Activated naive CD4-positive, alpha-beta T cell treated with anti-CD3 and anti-CD28 coated beads, Interleukin-2, amount 50 U/mL, for 72 hours (primary cell): ENCODE measurements at regions not wholly inside any gene's neighbourhood (a gene's known extent, or its start where the extent isn't known, plus 50 kb on each side); places are given as distances from the start of the nearest gene placed in this dataset.
"Not testable (repeated sequence)": the region's sequence is repeated elsewhere in the genome, so short reads cannot be mapped to it uniquely, and the experiment has no call there.

Source experiments
- ATAC-seq, 2 donors: fragments of 150-1000 bp; cut with Tn5 transposase; 2 replicates each; pipeline ENCODE4 v1.10.0; 2021; ENCODE audit warnings: mild to moderate bottlenecking in 2 of 2, moderate library complexity in 2 of 2
- DNase-seq, 2 donors: peaks; one replicate each; pipeline ENCODE4 v3.0.0; 2021 to 2022; ENCODE audit warnings: low spot score in 2 of 2
- H3K27ac Mint-ChIP-seq, 2 donors: one replicate each; pipeline ENCODE4 v1.8.0; 2022; ENCODE audit warnings: mild to moderate bottlenecking in 2 of 2, mixed read lengths in 2 of 2
- H3K36me3 Mint-ChIP-seq, 2 donors: one replicate each; pipeline ENCODE4 v1.8.0; 2022; ENCODE audit warnings: mixed read lengths in 2 of 2
- H3K9me3 Mint-ChIP-seq, 2 donors: one replicate each; pipeline ENCODE4 v1.8.0; 2022; ENCODE audit warnings: mixed read lengths in 2 of 2

DNA sequence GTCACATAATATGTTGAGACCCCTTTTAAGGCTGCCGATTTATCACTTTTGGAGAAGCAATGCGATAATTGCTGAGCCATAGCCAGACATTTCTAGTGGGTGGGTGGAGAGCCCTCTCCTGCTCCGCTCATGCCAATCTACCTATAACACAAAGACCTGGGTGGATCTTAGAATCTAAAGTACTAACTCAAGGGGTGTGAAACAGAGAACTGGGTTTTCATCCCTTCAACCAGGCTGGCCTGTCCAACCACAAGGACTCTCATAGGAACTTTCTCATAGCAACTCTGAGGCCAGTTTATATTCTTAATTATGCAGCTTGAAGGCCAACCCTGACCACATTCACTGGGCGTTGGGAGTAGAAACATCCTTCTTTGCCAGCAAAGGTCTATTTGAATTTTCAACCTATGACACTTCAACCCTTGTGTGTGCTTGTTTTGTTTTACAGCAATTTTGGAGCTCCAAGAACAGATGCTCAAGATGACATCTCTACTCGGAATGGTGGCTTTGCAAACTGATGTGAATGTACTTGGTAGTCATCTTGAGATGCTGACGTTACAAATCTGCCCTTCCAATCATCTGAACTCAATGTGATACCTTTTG is 1198.2 kb upstream of the AUTS2 start:
- no peak for DNase-seq
- no peak overlapping the region for H3K27ac Mint-ChIP-seq
- no peak for ATAC-seq
- peaks cover 21 to 22% of the 10 kb centered on the region in 2 donors for H3K9me3 Mint-ChIP-seq
- peaks cover 0 to 7% of the 10 kb centered on the region in 2 donors for H3K36me3 Mint-ChIP-seq

DNA sequence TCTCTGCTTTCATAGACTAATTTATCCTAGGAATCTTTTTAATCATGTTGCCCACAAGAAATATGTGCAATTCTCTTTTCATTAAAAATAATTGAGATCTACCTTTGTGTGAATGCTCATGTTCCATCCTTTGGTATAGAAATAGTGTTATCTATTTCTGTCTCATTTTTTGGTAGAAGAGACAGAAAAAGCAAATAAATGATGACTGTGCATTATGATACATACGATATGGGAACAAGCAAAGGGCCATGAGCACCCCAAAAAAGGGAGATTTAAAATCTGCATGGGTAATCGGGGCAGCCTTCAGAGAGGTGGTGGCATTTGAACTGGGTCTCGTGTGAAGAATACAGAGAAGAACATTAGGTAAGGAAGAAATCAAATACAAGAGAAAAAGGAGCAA is 1197.5 kb upstream of the AUTS2 start:
- no peak overlapping the region for H3K27ac Mint-ChIP-seq
- H3K36me3 Mint-ChIP-seq, result peaks cover 0 to 7% of the 10 kb centered on the region in 2 donors
- no peak for ATAC-seq

DNA sequence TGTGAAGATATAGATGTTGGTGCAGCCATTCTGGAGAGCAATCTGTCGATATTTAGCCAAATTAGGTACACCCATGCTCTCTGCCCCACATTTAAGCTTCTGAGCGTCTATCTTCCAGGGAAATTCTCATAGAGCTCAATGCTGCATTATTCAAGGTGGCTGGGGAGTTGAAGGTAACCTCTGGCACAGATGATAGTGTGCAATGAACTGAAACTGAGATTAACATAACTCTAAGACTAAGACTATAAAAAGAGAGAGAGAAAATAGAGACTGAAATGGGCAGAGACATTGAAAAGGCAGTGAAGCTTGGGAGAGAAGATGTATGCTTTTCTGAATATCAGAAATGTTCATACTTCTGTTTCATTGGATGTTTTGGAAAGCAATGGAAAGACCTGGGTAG is 1197.0 kb upstream of the AUTS2 start:
- Mint-ChIP-seq H3K27ac (no peak overlapping the region), H3K9me3 (peaks cover 22 to 27% of the 10 kb centered on the region in 2 donors), H3K36me3 (peaks cover 0 to 7% of the 10 kb centered on the region in 2 donors)
- ATAC-seq (no peak), DNase-seq (no peak)

More for the DNA sequence above, 1197.5 kb upstream of the AUTS2 start:
- peaks cover 22 to 27% of the 10 kb centered on the region in 2 donors for H3K9me3 Mint-ChIP-seq
- no peak for DNase-seq

DNA sequence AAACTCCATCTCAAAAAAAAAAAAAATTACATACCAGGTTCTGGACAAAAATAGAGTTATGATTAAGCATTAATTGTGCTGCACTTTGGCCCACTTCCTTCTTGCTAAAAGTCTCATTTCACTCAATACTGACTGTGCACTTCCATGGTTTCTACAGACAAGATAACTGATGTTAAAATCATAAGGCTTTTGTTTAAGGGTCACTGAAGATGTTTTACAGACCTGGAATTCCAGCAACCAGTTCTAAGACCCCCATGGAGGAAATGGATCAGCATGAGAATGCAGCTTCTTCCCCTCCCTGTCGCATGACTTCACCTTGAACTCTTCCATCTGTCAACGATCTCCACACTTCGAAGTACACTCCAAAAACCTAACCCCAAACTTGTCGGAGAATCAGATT is 1191.8 kb upstream of the AUTS2 start:
- Mint-ChIP-seq H3K27ac (no peak overlapping the region), H3K9me3 (peaks cover 15 to 18% of the 10 kb centered on the region in 2 donors)

DNA sequence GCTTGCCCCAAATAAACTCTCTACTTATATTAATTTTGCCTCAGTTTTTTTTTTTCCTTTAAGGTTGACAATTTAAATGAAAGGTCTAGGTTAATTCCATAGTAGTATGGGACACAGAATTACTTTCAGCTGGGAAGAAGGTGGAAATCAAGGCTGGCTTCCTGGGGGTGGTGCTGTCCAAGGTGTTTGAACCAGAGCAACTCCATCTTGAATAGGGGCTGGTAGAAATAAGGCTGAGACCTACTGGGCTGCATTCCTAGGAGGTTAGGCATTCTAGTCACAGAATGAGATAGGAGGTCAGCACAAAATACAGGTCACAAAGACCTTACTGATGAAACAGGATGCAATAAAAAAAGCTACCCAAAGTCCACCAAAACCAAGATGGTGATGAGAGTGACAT is 1190.8 kb upstream of the AUTS2 start:
- Mint-ChIP-seq H3K27ac (no peak overlapping the region), H3K36me3 (no peaks in the 10 kb centered on the region), H3K9me3 (peaks cover 18 to 21% of the 10 kb centered on the region in 2 donors)
- DNase-seq (no peak), ATAC-seq (no peak)

More for the DNA sequence above, 1191.8 kb upstream of the AUTS2 start:
- no peaks in the 10 kb centered on the region for H3K36me3 Mint-ChIP-seq
- no peak for DNase-seq
- no peak for ATAC-seq

DNA sequence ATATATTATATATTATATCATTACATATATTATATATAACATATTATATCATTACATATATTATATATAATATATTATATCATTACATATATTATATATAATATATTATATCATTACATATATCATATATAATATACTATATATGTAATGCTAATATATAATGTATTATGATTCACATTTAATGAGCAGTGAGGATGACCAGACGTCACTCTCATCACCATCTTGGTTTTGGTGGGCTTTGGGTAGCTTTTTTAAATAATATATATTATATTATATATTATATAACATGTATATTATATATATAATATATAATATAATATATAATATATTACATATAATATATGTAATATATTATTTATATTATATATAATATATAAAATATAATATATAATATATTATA is 1189.4 kb upstream of the AUTS2 start:
- peaks cover 18% of the 10 kb centered on the region in 2 donors for H3K9me3 Mint-ChIP-seq
- no peaks in the 10 kb centered on the region for H3K36me3 Mint-ChIP-seq
- DNase-seq, result no peak
- H3K27ac Mint-ChIP-seq, result no peak overlapping the region
- ATAC-seq, result no peak

DNA sequence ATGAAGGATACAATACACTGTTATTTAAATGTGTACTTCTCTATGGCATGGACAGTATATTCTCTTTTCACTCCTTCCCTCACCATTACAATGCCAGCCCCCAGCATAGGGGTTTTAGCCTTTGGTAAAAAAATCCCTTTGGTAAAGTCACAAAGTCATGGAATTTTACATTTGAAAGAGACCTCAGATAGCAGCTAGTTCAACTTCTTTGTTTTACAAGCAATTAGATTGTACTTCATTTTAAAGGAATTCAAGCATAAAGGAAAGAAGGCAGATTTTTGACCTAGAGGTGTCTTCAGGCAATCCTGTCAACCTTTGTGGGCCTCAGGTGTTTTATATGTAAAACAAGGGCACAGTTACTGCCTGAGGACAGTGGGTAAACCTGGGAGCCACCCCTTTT is 1188.4 kb upstream of the AUTS2 start:
- DNase-seq (no peak), ATAC-seq (peak in 1 of 2 donors; percentile 5)
- Mint-ChIP-seq H3K36me3 (no peaks in the 10 kb centered on the region), H3K27ac (no peak overlapping the region), H3K9me3 (peaks cover 16% of the 10 kb centered on the region in 2 donors)

DNA sequence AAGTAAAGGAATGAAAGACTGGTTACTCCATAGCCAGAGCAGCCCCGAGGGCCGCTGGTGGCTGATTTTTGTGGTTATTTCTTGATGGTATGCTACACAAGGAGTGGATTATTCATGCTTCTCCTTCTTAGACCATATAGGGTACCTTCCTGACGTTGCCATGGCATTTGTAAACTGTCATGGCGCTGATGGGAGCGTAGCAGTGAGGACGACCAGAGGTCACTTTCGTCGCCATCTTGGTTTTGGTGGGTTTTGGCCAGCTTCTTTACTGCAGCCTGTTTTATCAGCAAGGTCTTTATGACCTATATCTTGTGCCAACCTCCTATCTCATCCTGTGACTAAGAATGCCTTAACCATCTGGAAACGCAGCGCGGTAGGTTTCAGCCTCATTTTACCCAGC is 1187.6 kb upstream of the AUTS2 start:
- H3K9me3 Mint-ChIP-seq, result peaks cover 12 to 14% of the 10 kb centered on the region in 2 donors
- DNase-seq, ATAC-seq, H3K27ac Mint-ChIP-seq, H3K36me3 Mint-ChIP-seq: not testable (repeated sequence)

DNA sequence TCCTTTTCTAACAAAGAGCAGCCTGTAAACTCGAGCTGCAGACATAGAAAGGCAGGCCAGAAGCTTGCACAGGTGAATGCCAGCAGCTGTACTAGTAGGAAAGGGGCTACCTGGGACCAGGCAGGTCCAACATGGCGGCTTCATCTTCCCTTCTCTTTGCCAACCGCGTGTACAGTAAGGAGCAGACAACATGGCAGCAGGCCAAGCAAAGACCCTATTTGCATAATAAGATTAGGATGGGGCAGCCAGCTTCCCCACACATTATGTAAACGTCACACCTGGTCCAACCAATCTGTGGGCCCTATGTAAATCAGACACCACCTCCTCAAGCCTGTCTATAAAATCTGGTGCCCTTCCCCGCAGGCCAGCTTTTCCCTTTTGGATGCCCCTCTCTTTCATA is 1186.5 kb upstream of the AUTS2 start:
- no peak for DNase-seq
- no peak for ATAC-seq
- Mint-ChIP-seq H3K36me3 (no peaks in the 10 kb centered on the region), H3K27ac (no peak overlapping the region), H3K9me3 (peaks cover 12% of the 10 kb centered on the region in 2 donors)

DNA sequence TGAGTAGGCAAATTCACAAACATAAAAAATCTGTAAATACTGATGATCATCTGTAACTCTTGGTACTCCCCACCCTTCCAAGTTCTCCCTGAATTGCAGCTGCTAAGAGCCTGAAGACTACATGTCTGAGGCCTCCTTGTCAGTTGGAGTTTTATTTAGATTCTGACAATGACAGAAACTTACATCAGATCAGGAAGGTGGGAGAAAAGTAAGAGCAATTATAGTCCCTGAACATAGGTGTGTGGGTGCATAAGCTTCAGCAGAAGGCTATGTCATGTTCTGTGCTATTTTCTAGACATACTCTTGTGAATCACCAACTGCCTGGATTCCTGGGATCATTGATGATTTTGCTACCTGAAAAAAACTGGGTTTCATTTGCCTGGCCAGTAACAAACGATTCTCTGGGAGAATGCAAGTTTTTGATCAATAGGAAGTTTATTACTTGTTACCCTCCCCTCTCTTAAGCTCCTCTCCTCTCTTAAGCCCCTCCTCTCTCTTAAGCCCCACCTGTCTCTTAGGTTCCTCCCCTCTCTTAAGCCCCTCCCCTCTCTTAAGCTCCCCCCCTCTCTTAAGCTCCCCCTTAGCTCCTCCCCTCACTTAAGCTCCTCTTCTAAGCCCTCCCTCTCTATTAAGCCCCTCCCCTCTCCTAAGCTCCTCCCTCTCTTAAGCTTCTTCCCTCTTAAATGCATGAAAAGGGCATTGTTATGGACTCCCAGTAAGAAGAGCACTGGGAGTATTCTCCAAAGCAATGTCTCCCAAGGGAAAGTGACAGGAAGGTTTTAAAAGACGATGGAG is 1183.4 kb upstream of the AUTS2 start:
- Mint-ChIP-seq H3K36me3 (no peaks in the 10 kb centered on the region), H3K27ac (no peak overlapping the region), H3K9me3 (peaks cover 20 to 23% of the 10 kb centered on the region in 2 donors)
- ATAC-seq (no peak), DNase-seq (no peak)

DNA sequence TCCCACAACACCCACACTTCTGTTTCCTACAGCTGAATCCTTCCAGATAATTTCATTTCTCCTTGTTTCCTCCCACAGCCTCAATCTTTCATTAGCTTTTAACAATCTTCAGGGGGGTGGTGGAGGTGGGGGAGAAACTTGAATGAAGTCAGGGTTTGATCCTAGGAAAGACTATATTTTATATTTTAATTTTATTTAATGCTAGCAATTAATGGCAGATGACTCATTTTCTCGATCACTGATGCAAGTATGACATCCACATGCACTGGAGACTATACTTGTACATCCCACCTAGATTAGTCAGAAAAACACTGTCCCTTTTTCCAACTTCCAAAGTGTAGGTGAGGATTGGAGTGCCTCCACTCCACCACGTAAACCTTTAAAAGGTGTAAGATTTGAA is 1181.3 kb upstream of the AUTS2 start:
- Mint-ChIP-seq H3K9me3 (peaks cover 16 to 23% of the 10 kb centered on the region in 2 donors), H3K27ac (no peak overlapping the region), H3K36me3 (no peaks in the 10 kb centered on the region)
- DNase-seq (no peak), ATAC-seq (no peak)

DNA sequence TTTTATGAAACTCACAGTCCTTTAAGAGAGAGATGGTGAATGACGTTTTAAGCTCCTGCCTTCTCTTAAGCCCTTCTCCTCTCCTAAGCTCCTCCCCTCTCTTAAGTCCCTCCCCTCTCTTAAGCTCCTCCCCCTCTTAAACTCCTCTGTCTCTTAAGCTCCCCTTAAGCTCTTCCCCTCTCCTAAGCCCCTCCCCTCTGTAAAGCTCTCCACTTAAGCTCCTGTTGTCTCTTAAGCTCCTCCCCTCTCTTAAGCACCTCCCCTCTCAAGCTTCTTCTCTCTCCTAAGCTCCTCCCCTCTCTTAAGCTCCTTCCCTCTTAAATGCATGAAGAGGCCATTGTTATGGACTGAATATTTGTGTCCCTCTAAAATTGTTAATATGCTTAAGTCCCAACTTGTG is 1180.6 kb upstream of the AUTS2 start:
- H3K27ac Mint-ChIP-seq, result no peak overlapping the region
- no peak for DNase-seq
- no peak for ATAC-seq
- H3K36me3 Mint-ChIP-seq, result no peaks in the 10 kb centered on the region
- peaks cover 11 to 18% of the 10 kb centered on the region in 2 donors for H3K9me3 Mint-ChIP-seq

DNA sequence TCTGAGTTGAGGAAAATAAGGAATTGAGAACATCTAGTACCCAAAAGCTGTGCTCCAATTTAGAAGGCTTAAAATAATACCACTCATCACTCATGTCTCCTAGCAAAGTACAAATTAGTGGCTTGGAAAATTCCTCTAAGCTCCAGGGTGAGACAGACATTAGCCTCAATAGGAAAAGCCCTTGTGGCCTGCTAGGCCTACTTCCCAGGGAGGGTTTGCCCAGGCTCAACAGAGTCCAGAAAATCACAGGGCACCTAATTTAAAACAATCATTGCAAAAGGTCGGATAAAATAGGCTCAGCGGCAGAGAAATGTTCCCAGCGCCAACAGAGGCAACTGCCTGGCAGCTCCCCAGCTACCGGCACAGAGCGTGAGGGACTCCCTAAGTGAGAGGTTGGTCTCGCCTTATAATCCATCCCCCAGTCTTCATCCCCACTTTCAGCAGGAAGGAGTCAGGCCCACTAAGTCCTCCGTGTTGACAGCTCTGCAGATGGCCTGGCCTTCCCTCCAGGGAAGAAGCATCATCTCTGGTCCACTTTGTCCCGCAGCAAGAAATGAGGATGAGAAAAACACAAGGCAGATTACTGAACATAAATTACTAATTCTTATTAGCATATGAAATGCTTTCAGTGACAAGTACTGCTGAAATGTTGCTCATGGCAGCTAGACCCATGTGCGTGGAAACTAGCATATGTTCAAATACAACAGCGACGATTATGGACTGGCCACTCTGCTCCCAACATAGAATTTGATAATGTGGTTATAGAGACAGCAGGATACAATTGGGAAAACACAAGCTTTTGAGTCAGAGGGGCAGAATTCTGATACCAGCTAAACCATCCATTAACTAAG is 1177.7 kb upstream of the AUTS2 start:
- Mint-ChIP-seq H3K9me3 (peaks cover 14 to 18% of the 10 kb centered on the region in 2 donors), H3K27ac (peak overlapping the region in 1 of 2 donors; percentile 36), H3K36me3 (no peaks in the 10 kb centered on the region)
- ATAC-seq, result no peak
- DNase-seq, result no peak

DNA sequence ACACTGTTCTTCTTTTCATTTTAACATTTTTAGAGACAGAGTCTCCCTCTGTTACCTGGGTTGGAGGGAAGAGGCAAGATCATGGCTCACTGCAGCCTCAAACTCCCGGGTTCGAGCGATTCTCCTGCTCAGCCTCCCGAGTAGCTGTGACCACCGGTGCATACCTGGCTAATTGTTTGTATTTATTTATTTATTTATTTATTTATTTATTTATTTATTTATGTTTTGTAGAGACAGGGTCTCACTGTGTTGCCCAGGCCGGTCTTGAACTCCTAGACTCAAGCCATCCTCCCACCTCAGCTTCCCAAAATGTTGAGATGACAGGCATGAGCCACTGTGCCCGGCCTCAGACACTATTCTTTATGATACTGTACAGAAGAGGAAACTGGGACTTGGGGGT is 1176.6 kb upstream of the AUTS2 start:
- no peaks in the 10 kb centered on the region for H3K36me3 Mint-ChIP-seq
- H3K27ac Mint-ChIP-seq, result no peak overlapping the region
- DNase-seq (no peak), ATAC-seq (no peak)
- H3K9me3 Mint-ChIP-seq, result peaks cover 14 to 18% of the 10 kb centered on the region in 2 donors

DNA sequence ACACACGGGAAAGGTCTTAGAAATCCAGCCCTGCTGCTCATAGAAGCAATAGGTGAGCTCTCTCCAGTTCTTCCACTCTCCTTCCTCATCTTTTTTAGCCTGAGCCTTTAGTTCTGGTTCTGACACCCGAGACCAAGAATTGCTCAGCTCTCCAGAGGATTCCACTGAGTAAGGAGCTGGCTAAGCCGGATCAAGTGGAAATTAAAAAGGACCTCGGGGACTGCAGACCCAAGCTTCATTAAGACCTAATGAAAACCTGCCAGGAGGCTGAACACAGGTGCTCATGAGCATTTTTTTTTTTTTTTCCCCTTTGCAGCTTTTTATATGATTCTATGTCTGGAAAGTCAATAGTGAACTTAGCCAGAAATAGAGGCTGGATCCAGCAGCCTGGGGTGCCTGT is 1176.0 kb upstream of the AUTS2 start:
- Mint-ChIP-seq H3K27ac (no peak overlapping the region), H3K9me3 (peaks cover 16 to 21% of the 10 kb centered on the region in 2 donors), H3K36me3 (peaks cover 0 to 4% of the 10 kb centered on the region in 2 donors)
- ATAC-seq (no peak), DNase-seq (no peak)

DNA sequence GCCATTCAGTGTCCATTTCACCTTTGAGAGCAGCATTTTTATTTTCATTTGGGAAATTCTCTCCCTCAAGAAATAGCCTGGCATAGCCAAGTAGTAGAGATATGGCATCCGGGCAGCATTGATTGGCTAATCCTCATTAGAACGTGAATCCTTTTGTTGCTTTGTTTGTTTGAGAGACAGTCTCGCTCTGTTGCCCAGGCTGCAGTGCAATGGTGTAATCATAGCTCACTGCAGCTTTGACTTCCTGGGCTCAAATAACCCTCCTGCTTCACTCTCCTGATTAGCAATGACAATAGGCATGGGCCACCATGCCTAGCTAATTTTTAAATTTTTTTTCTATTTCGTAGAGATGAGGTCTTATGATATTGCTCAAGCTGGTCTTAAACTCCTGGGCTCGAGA is 1174.9 kb upstream of the AUTS2 start:
- ATAC-seq (no peak), DNase-seq (no peak)
- H3K27ac Mint-ChIP-seq, result no peak overlapping the region
- peaks cover 0 to 13% of the 10 kb centered on the region in 2 donors for H3K36me3 Mint-ChIP-seq
- H3K9me3 Mint-ChIP-seq, result peaks cover 11 to 20% of the 10 kb centered on the region in 2 donors
